Mesendoderm (in vitro differentiated cells): ENCODE measurements at regions not wholly inside any gene's neighbourhood (a gene's known extent, or its start where the extent isn't known, plus 50 kb on each side); places are given as distances from the start of the nearest gene placed in this dataset.

Source experiments
- DNase-seq: peaks from one replicate; pipeline ENCODE4 v3.0.0; 2013
- H2AK5ac ChIP-seq: 2 replicates; pipeline ENCODE4 v1.6.1; 2013; ENCODE audit warnings: low read length, inconsistent platforms
- H2BK120ac ChIP-seq: 2 replicates; pipeline ENCODE4 v1.6.1; 2013; ENCODE audit warnings: low read depth, mild to moderate bottlenecking, low read length, moderate library complexity, mixed read lengths
- H2BK15ac ChIP-seq: replicated peaks from 2 replicates; pipeline ENCODE4 v1.6.1; 2013; ENCODE audit warnings: low read depth, mild to moderate bottlenecking, moderate library complexity
- H2BK5ac ChIP-seq: 2 replicates; pipeline ENCODE4 v1.6.1; 2013; ENCODE audit warnings: low read length, inconsistent platforms
- H3K18ac ChIP-seq: 2 replicates; pipeline ENCODE4 v1.6.1; 2013; ENCODE audit warnings: mild to moderate bottlenecking, low read length, mixed read lengths
- H3K23ac ChIP-seq: one replicate; pipeline ENCODE4 v1.6.1; 2013; ENCODE audit warnings: low read length
- H3K27ac ChIP-seq: 2 replicates; pipeline ENCODE4 v1.5.1; 2013; ENCODE audit warnings: low read depth, mild to moderate bottlenecking, inconsistent platforms, low read length, moderate library complexity
- H3K27me3 ChIP-seq: 2 replicates; pipeline ENCODE4 v1.6.1; 2013; ENCODE audit warnings: low read length, control low read depth, mild to moderate bottlenecking, inconsistent platforms; ENCODE audit not compliant: insufficient read depth, poor library complexity
- H3K36me3 ChIP-seq: 2 replicates; pipeline ENCODE4 v1.6.1; 2013; ENCODE audit warnings: low read length, inconsistent platforms; ENCODE audit not compliant: control insufficient read depth, insufficient read depth
- H3K4ac ChIP-seq: one replicate; pipeline ENCODE4 v1.6.1; 2013; ENCODE audit warnings: low read depth, mild to moderate bottlenecking, low read length, moderate library complexity
- H3K4me1 ChIP-seq: 2 replicates; pipeline ENCODE4 v1.6.1; 2013; ENCODE audit warnings: low read depth, low read length, inconsistent platforms; ENCODE audit not compliant: control insufficient read depth
- H3K4me2 ChIP-seq: 2 replicates; pipeline ENCODE4 v1.6.1; 2013; ENCODE audit warnings: low read length
- H3K4me3 ChIP-seq: 2 replicates; pipeline ENCODE4 v1.5.1; 2013; ENCODE audit warnings: mild to moderate bottlenecking, low read length
- H3K56ac ChIP-seq: one replicate; pipeline ENCODE4 v1.6.1; 2013; ENCODE audit warnings: low read length
- H3K79me1 ChIP-seq: 2 replicates; pipeline ENCODE4 v1.6.1; 2013; ENCODE audit warnings: low read length, inconsistent platforms
- H3K79me2 ChIP-seq: 2 replicates; pipeline ENCODE4 v1.6.1; 2013; ENCODE audit warnings: mild to moderate bottlenecking, low read length; ENCODE audit not compliant: control insufficient read depth, insufficient read depth
- H3K9ac ChIP-seq: 2 replicates; pipeline ENCODE4 v1.6.1; 2013; ENCODE audit warnings: low read length, inconsistent platforms
- H4K5ac ChIP-seq: one replicate; pipeline ENCODE4 v1.6.1; 2013; ENCODE audit warnings: low read length
- H4K8ac ChIP-seq: one replicate; pipeline ENCODE4 v1.6.1; 2013; ENCODE audit warnings: low read depth, mild to moderate bottlenecking, control low read depth, low read length, moderate library complexity
- WGBS: extraction: QIAGEN DNeasy Blood & Tissue Kit; methylation state at CpG from one replicate; pipeline ENCODE4 v1.1.7; 2013; ENCODE audit warnings: low lambda C conversion rate, missing lambda C conversion rate; ENCODE audit not compliant: insufficient coverage; ENCODE audit errors: extremely low coverage; 5-methylcytosine and 5-hydroxymethylcytosine counted together

DNA sequence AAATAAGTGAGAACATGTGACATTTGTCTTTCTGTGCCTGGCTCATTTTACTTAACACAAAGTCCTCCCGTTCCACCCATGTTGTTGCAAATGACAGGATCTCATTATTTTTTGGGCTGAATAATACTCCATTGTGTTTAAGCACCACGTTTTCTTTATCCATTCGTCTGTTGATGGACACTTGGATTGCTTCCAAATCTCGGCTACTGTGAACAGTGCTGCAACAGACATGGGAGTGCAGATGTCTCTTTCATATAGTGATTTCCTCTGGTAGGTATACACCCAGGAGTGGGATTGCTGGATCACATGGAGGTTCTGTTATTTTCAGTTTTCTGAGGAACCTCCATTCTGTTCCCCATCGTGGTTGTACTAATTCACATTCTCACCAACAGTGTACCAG lies 264.4 kb upstream of the GALNT17 start:
- no peak overlapping the region for H2AK5ac ChIP-seq
- H2BK15ac ChIP-seq: no peak overlapping the region
- no peak overlapping the region for H3K23ac ChIP-seq
- no peak overlapping the region for H3K4me2 ChIP-seq
- WGBS: no CpG with 5 or more reads among the region's 5 CpGs
- H3K4ac ChIP-seq: no peak overlapping the region
- H3K9ac ChIP-seq: no peak overlapping the region
- no peak overlapping the region for H4K5ac ChIP-seq
- no peaks in the 10 kb centered on the region for H3K79me2 ChIP-seq
- no peak overlapping the region for H3K4me3 ChIP-seq
- H3K36me3 ChIP-seq: no peaks in the 10 kb centered on the region
- no peak overlapping the region for H2BK5ac ChIP-seq
- no peak overlapping the region for H2BK120ac ChIP-seq
- H3K18ac ChIP-seq: no peak overlapping the region
- DNase-seq: no peak
- no peak overlapping the region for H3K27ac ChIP-seq
- H4K8ac ChIP-seq: no peak overlapping the region
- no peaks in the 10 kb centered on the region for H3K4me1 ChIP-seq
- H3K79me1 ChIP-seq: no peaks in the 10 kb centered on the region
- H3K56ac ChIP-seq: no peak overlapping the region
- no peaks in the 10 kb centered on the region for H3K27me3 ChIP-seq

DNA sequence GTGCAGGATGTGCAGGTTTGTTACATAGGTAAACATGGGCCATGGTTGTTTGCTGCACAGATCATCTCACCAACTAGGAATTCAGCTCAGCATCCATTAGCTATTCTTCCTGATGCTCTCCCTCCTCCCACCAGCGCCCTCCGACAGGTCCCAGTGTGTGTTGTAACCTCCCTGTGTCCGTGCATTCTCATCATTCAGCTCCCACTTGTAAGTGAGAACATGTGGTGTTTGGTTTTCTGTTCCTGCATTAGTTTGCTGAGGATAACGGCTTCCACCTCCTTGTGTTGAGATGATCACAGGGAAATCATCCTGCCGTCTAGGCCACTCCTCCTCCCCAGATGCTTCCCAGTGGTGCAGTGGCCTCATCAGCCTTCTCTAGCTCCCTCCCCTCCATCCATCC lies 261.6 kb upstream of the GALNT17 start:
- H4K5ac ChIP-seq: no peak overlapping the region
- no peak overlapping the region for H3K27ac ChIP-seq
- H3K9ac ChIP-seq: no peak overlapping the region
- WGBS: no CpG with 5 or more reads among the region's 5 CpGs
- no peak overlapping the region for H2BK120ac ChIP-seq
- H4K8ac ChIP-seq: no peak overlapping the region
- no peaks in the 10 kb centered on the region for H3K4me1 ChIP-seq
- no peak overlapping the region for H3K18ac ChIP-seq
- H3K56ac ChIP-seq: no peak overlapping the region
- H3K79me1 ChIP-seq: no peaks in the 10 kb centered on the region
- no peak overlapping the region for H3K4me2 ChIP-seq
- no peak overlapping the region for H3K4ac ChIP-seq
- no peak for DNase-seq
- no peak overlapping the region for H2BK5ac ChIP-seq
- H3K79me2 ChIP-seq: no peaks in the 10 kb centered on the region
- H2BK15ac ChIP-seq: no peak overlapping the region
- H2AK5ac ChIP-seq: no peak overlapping the region
- no peak overlapping the region for H3K4me3 ChIP-seq
- no peaks in the 10 kb centered on the region for H3K27me3 ChIP-seq
- no peak overlapping the region for H3K23ac ChIP-seq
- H3K36me3 ChIP-seq: no peaks in the 10 kb centered on the region

DNA sequence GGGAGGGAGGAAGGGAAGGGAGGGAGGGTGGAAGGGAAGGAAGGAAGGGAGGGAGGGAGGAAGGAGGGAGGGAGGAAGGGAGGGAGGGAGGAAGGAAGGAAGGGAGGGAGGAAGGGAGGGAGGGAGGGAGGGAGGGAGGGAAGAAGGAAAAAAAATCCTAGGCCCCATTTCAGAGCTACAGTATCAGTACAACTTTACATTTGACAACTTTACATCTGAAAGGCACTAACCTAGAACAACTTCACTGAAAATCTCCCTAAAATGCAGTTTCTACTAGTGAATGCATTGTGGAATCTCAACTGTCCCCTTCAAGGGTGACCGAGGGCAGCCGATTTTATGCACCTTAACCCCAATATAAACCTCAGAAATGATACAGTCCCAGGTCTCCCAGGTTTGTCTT lies 259.8 kb upstream of the GALNT17 start:
- Histone ChIP-seq H3K23ac (no peak overlapping the region), H2BK5ac (no peak overlapping the region), H3K9ac (no peak overlapping the region), H3K27me3 (no peaks in the 10 kb centered on the region), H3K4ac (no peak overlapping the region), H2BK15ac (no peak overlapping the region), H3K36me3 (no peaks in the 10 kb centered on the region), H3K79me2 (no peaks in the 10 kb centered on the region), H3K18ac (no peak overlapping the region), H4K5ac (no peak overlapping the region), H3K79me1 (no peaks in the 10 kb centered on the region), H2AK5ac (no peak overlapping the region), H3K4me3 (no peak overlapping the region), H4K8ac (no peak overlapping the region), H3K56ac (no peak overlapping the region), H2BK120ac (no peak overlapping the region), H3K4me1 (no peaks in the 10 kb centered on the region), H3K27ac (no peak overlapping the region), H3K4me2 (no peak overlapping the region)
- no peak for DNase-seq
- no CpG with 5 or more reads among the region's 2 CpGs for WGBS

GRCh38 chr7:70881167-70881847 lies 250.6 kb upstream of the GALNT17 start:
- Histone ChIP-seq H3K27ac (no peak overlapping the region), H2AK5ac (no peak overlapping the region), H3K9ac (no peak overlapping the region), H3K4me2 (no peak overlapping the region), H2BK120ac (no peak overlapping the region), H4K5ac (no peak overlapping the region), H3K4me1 (no peaks in the 10 kb centered on the region), H3K79me1 (no peaks in the 10 kb centered on the region), H4K8ac (no peak overlapping the region), H2BK5ac (no peak overlapping the region), H2BK15ac (no peak overlapping the region), H3K4me3 (no peak overlapping the region), H3K4ac (no peak overlapping the region), H3K18ac (no peak overlapping the region), H3K23ac (no peak overlapping the region), H3K27me3 (no peaks in the 10 kb centered on the region), H3K56ac (no peak overlapping the region), H3K79me2 (no peaks in the 10 kb centered on the region), H3K36me3 (no peaks in the 10 kb centered on the region)
- no peak for DNase-seq
- no CpG with 5 or more reads among the region's 7 CpGs for WGBS

- Histone ChIP-seq H3K23ac (no peak overlapping the region), H3K79me1 (no peaks in the 10 kb centered on the region), H2BK5ac (no peak overlapping the region), H2BK15ac (no peak overlapping the region), H2AK5ac (no peak overlapping the region), H4K5ac (no peak overlapping the region), H3K56ac (no peak overlapping the region), H3K18ac (no peak overlapping the region), H3K36me3 (no peaks in the 10 kb centered on the region), H3K4me1 (peaks cover 7% of the 10 kb centered on the region), H3K27me3 (no peaks in the 10 kb centered on the region), H3K4me3 (no peak overlapping the region), H2BK120ac (no peak overlapping the region), H3K79me2 (no peaks in the 10 kb centered on the region), H3K27ac (no peak overlapping the region), H3K4ac (no peak overlapping the region), H4K8ac (no peak overlapping the region), H3K4me2 (no peak overlapping the region), H3K9ac (no peak overlapping the region)
- no peak for DNase-seq
- WGBS: no CpG with 5 or more reads among the region's 5 CpGs
Observed at GRCh38 chr7:70883750-70884439, 248.0 kb upstream of the GALNT17 start.

- Histone ChIP-seq H2BK120ac (no peak overlapping the region), H3K9ac (no peak overlapping the region), H3K23ac (no peak overlapping the region), H3K18ac (no peak overlapping the region), H3K27ac (no peak overlapping the region), H3K27me3 (no peaks in the 10 kb centered on the region), H3K4ac (no peak overlapping the region), H3K79me2 (no peaks in the 10 kb centered on the region), H2AK5ac (no peak overlapping the region), H2BK5ac (no peak overlapping the region), H3K79me1 (no peaks in the 10 kb centered on the region), H3K4me3 (no peak overlapping the region), H3K36me3 (no peaks in the 10 kb centered on the region), H3K56ac (no peak overlapping the region), H4K5ac (no peak overlapping the region), H2BK15ac (no peak overlapping the region), H3K4me2 (no peak overlapping the region), H4K8ac (no peak overlapping the region), H3K4me1 (peaks cover 7% of the 10 kb centered on the region)
- DNase-seq: no peak
Observed at GRCh38 chr7:70884440-70884764, 247.5 kb upstream of the GALNT17 start.
